ENCODE measurements at regions not wholly inside any gene's neighbourhood (a gene's known extent, or its start where the extent isn't known, plus 50 kb on each side); places are given as distances from the start of the nearest gene placed in this dataset.

DNA sequence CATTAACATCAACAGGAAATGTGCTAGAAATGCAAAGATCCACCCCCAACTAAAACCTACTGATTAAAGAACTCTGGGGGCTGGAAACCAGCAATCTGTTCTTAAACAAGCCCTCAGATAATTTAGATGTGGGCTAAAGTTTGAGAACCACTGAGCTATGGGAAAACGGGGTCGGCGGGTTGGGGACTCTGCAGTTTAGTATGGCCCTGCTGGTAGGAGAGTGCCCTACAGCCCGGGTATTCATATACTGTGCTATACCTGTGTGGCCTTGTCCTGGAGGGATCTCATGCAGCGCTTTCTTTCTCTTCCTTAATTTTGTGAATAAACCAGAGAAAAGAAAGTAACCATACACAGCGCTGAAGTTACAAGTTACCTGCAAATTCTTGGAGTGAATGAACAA lies 189.7 kb upstream of the GBE1 start:
- TF ChIP-seq TCF12 (IDR thresholded peaks at IDR 0.05; ENCODE audit: low read depth) (no peak), EGR1 (IDR thresholded peaks at IDR 0.05) (no peak), NFIC (IDR thresholded peaks at IDR 0.05) (no peak), FOXM1 (IDR thresholded peaks at IDR 0.05; ENCODE audit: borderline replicate concordance, low read depth) (no peak), TEAD4 (IDR thresholded peaks at IDR 0.05) (no peak), YY1 (IDR thresholded peaks at IDR 0.05; ENCODE audit: low read depth) (no peak)
- TF ChIP-seq, protein P1, sequence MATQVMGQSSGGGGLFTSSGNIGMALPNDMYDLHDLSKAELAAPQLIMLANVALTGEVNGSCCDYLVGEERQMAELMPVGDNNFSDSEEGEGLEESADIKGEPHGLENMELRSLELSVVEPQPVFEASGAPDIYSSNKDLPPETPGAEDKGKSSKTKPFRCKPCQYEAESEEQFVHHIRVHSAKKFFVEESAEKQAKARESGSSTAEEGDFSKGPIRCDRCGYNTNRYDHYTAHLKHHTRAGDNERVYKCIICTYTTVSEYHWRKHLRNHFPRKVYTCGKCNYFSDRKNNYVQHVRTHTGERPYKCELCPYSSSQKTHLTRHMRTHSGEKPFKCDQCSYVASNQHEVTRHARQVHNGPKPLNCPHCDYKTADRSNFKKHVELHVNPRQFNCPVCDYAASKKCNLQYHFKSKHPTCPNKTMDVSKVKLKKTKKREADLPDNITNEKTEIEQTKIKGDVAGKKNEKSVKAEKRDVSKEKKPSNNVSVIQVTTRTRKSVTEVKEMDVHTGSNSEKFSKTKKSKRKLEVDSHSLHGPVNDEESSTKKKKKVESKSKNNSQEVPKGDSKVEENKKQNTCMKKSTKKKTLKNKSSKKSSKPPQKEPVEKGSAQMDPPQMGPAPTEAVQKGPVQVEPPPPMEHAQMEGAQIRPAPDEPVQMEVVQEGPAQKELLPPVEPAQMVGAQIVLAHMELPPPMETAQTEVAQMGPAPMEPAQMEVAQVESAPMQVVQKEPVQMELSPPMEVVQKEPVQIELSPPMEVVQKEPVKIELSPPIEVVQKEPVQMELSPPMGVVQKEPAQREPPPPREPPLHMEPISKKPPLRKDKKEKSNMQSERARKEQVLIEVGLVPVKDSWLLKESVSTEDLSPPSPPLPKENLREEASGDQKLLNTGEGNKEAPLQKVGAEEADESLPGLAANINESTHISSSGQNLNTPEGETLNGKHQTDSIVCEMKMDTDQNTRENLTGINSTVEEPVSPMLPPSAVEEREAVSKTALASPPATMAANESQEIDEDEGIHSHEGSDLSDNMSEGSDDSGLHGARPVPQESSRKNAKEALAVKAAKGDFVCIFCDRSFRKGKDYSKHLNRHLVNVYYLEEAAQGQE (IDR thresholded peaks at IDR 0.05; ENCODE audit: low read depth): no peak
